SK-N-SH treated with all-trans-retinoic acid at 6 μM for 48 hours (cell line): ENCODE measurements at regions not wholly inside any gene's neighbourhood (a gene's known extent, or its start where the extent isn't known, plus 50 kb on each side); places are given as distances from the start of the nearest gene placed in this dataset.

ENCODE experiments used
- ARNTL ChIP-seq: fragments of 450-650 bp; formaldehyde crosslinking; IDR thresholded peaks from 2 replicates; pipeline ENCODE4 v1.5.0; 2020; ENCODE audit warnings: low read depth, mild to moderate bottlenecking, moderate library complexity, borderline replicate concordance
- BACH2 ChIP-seq: fragments of 250-450 bp; sonication (Bioruptor Pico); IDR thresholded peaks from 2 replicates; pipeline ENCODE4 v1.9.0; 2021; ENCODE audit warnings: mild to moderate bottlenecking, borderline replicate concordance
- CREB5 ChIP-seq: fragments of 250-450 bp; sonication (Bioruptor Pico); IDR thresholded peaks from 2 replicates; pipeline ENCODE4 v1.5.1; 2020; ENCODE audit warnings: low read depth, mild to moderate bottlenecking, moderate library complexity
- CSDC2 ChIP-seq: fragments of 250-450 bp; sonication (Bioruptor Pico); IDR thresholded peaks from 2 replicates; pipeline ENCODE4 v1.5.0; 2020; ENCODE audit warnings: mild to moderate bottlenecking, moderate library complexity
- CSRNP3 ChIP-seq: fragments of 250-450 bp; sonication (Bioruptor Pico); IDR thresholded peaks from 2 replicates; pipeline ENCODE4 v1.5.1; 2021; ENCODE audit warnings: mild to moderate bottlenecking, moderate library complexity
- RARB ChIP-seq: fragments of 250-450 bp; sonication (Bioruptor Pico); IDR thresholded peaks from 2 replicates; pipeline ENCODE4 v1.8.0; 2021; ENCODE audit warnings: mild to moderate bottlenecking, moderate library complexity
- TSHZ2 ChIP-seq: fragments of 250-450 bp; sonication (Bioruptor Pico); IDR thresholded peaks from 2 replicates; pipeline ENCODE4 v1.5.0; 2020; ENCODE audit warnings: mild to moderate bottlenecking, moderate library complexity
- ZFP3 ChIP-seq: fragments of 250-450 bp; sonication (Bioruptor Pico); IDR thresholded peaks from 2 replicates; pipeline ENCODE4 v1.5.0; 2020; ENCODE audit warnings: mild to moderate bottlenecking, moderate library complexity
- TF ChIP-seq, protein P1 (sequence below): fragments of 250-450 bp; sonication (Bioruptor Pico); IDR thresholded peaks from 2 replicates; pipeline ENCODE4 v1.8.0; 2020; ENCODE audit warnings: mild to moderate bottlenecking, moderate library complexity, borderline replicate concordance

DNA sequence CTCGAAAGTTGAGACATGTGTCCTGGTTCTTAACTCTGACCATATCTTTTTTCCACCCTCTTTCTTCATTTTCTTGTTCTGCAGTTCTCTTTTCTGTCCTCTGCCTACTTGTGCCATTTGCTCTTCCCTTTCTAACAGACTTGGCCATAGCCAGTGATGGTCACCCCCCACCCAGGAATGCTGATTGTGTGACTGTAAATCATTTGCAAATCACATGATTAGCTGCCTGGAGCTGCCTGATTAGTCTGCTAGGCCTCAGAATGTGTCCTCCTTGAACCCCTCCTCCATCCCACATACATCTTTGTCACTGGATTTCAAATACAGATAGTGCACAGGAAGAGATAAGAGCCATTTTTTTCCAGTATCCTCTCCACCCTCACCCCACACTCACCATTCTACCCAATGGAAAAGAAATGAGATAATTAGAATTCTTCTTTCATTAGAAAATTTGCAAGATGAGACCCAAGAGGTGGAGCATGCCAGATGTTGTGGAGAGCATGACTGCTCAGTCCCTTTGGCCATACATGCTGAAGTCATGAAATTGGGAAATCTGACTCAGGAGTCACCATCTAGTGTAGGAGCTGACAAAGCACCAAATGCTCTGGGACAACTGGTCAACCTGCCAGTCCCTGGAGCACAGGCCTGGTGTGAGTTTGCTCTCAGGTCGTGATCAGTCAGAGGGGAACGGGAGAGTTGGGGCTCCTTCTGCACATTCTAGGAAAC is 538.2 kb downstream of the CCDC171 start:
- TF ChIP-seq CSRNP3 (CRISPR knock-in tag) = no peak
- TF ChIP-seq, protein P1, sequence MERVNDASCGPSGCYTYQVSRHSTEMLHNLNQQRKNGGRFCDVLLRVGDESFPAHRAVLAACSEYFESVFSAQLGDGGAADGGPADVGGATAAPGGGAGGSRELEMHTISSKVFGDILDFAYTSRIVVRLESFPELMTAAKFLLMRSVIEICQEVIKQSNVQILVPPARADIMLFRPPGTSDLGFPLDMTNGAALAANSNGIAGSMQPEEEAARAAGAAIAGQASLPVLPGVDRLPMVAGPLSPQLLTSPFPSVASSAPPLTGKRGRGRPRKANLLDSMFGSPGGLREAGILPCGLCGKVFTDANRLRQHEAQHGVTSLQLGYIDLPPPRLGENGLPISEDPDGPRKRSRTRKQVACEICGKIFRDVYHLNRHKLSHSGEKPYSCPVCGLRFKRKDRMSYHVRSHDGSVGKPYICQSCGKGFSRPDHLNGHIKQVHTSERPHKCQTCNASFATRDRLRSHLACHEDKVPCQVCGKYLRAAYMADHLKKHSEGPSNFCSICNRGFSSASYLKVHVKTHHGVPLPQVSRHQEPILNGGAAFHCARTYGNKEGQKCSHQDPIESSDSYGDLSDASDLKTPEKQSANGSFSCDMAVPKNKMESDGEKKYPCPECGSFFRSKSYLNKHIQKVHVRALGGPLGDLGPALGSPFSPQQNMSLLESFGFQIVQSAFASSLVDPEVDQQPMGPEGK (CRISPR knock-in tag) = no peak
- TF ChIP-seq BACH2 (CRISPR knock-in tag) = no peak
- no peak for TF ChIP-seq ARNTL (CRISPR knock-in tag)
- no peak for TF ChIP-seq CSDC2
- TF ChIP-seq ZFP3 (CRISPR knock-in tag) = no peak
- TF ChIP-seq CREB5 (CRISPR knock-in tag) = no peak
- TF ChIP-seq TSHZ2 (CRISPR knock-in tag) = no peak
- TF ChIP-seq RARB (CRISPR knock-in tag) = no peak
